ENCODE measurements at regions not wholly inside any gene's neighbourhood (a gene's known extent, or its start where the extent isn't known, plus 50 kb on each side); places are given as distances from the start of the nearest gene placed in this dataset.

DNA sequence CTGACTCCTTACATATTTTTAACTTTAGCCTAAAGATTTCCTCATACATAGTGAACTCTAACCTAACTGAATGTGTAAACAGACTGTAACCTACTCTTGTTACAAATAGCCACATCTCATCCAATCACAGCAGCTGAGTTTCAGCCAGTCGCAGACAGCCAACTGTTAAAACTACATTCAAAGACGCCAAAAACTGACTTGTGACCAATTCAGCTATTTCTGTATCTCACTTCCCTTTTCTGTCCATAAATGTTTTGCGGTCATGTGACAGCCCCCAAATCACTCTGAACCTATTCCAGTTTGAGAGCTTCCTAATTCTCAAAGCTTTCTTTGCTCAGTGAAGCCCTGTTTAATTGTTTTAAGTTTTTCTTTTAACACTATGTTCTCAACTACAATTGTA, 2731.9 kb downstream of the ARAP2 start:
- no peaks in the 10 kb centered on the region for H3K27me3 Mint-ChIP-seq
- H3K9me3 Mint-ChIP-seq (ENCODE audit: low read depth): peaks cover 10% of the 10 kb centered on the region
- ATAC-seq (no peak), DNase-seq (no peak)
- H3K4me1 Mint-ChIP-seq: no peaks in the 10 kb centered on the region
- no peak overlapping the region for H3K27ac Mint-ChIP-seq
- no peak overlapping the region for H3K4me3 Mint-ChIP-seq
- no peaks in the 10 kb centered on the region for H3K36me3 Mint-ChIP-seq
- CTCF ChIA-PET: no interaction called here

DNA sequence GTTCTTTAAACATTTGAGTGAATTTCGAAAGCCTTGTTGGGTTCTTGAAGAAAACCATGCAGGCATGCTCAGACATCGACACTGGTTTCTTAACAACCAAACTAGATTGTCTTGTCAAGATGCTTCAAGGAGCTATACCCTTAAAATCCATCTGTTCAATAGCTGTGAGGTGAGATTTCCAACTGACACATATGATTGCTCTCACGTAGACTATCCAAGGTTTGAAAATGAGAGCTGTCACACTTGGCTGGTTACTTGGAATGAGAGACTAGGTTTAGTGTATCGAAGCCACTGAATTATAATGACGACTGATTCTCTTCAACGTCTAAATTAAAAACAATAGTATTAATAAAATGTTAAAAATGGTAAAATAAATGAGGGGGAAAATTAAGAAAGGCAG, 2725.5 kb downstream of the ARAP2 start:
- Mint-ChIP-seq H3K4me3 (no peak overlapping the region), H3K27ac (no peak overlapping the region), H3K4me1 (no peaks in the 10 kb centered on the region), H3K9me3 (ENCODE audit: low read depth) (peaks cover 15% of the 10 kb centered on the region), H3K36me3 (no peaks in the 10 kb centered on the region), H3K27me3 (no peaks in the 10 kb centered on the region)
- CTCF ChIA-PET: no interaction called here
- DNase-seq (no peak), ATAC-seq (no peak)

DNA sequence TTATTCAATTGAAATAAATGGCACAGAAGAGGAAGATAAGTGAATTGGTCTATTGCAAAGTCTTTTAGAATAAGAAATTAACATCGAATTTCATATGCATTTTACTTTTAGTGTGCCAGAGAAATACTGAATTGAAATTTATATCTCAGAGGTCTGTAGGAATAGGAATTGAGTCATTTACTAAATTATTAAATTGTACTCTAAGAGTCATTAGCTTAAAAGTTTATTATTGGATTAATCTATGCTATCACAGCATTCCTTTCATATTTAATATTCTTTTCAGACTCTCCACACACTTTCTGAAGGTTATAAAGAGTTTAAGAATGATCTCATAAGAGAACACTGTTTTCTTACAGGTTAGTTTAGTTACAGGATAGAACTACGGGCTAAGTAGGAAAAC, 2711.5 kb downstream of the ARAP2 start:
- no peaks in the 10 kb centered on the region for H3K4me1 Mint-ChIP-seq
- CTCF ChIA-PET: no interaction called here
- H3K36me3 Mint-ChIP-seq: no peaks in the 10 kb centered on the region
- H3K27me3 Mint-ChIP-seq: no peaks in the 10 kb centered on the region
- no peak overlapping the region for H3K27ac Mint-ChIP-seq
- no peak overlapping the region for H3K4me3 Mint-ChIP-seq
- DNase-seq: no peak
- no peak for ATAC-seq
- H3K9me3 Mint-ChIP-seq (ENCODE audit: low read depth): peaks cover 10% of the 10 kb centered on the region

DNA sequence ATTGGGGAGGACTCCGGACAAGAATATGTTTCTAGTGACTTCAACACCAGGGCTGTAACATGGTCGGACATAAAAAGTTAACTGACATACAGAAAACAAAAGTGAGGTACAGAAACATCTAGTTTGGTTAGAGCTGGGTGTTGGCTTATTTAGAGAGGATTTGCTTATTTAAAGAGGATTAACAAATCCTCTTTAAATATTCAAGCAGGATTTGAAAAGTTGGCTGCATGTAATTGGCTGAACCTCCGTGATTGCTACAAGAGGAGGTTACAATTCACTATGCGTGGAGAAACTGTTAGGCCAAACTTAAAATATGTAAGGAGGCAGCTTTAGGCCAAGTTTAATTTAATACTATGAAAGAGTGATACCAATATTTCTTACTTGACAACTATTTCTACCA, 2707.4 kb downstream of the ARAP2 start:
- H3K9me3 Mint-ChIP-seq (ENCODE audit: low read depth): peaks cover 5% of the 10 kb centered on the region
- H3K4me1 Mint-ChIP-seq: no peaks in the 10 kb centered on the region
- H3K4me3 Mint-ChIP-seq: no peak overlapping the region
- no peaks in the 10 kb centered on the region for H3K27me3 Mint-ChIP-seq
- CTCF ChIA-PET: no interaction called here
- DNase-seq (no peak), ATAC-seq (no peak)
- no peak overlapping the region for H3K27ac Mint-ChIP-seq
- no peaks in the 10 kb centered on the region for H3K36me3 Mint-ChIP-seq

DNA sequence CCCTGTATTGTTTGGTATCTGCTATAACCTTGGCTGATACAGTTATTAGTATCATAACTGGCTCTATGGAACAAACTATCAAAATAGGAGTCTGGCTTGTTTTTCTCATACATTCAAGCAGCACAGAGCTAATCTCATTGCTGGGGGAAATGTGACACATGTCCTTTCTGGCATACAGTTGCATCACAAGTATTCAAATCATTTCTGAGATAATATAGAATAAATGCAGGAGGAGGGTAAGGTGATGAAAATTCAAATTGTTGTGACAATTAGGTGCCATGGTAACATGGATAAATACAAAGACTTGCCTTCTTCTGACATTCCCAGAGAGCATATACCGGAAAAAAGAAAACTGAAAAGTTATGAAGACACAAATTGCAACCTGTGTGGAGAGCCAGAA, 2706.8 kb downstream of the ARAP2 start:
- Mint-ChIP-seq H3K4me1 (no peaks in the 10 kb centered on the region), H3K27ac (no peak overlapping the region), H3K36me3 (no peaks in the 10 kb centered on the region), H3K9me3 (ENCODE audit: low read depth) (peaks cover 5% of the 10 kb centered on the region), H3K4me3 (no peak overlapping the region), H3K27me3 (no peaks in the 10 kb centered on the region)
- DNase-seq: no peak
- CTCF ChIA-PET: no interaction called here
- no peak for ATAC-seq

DNA sequence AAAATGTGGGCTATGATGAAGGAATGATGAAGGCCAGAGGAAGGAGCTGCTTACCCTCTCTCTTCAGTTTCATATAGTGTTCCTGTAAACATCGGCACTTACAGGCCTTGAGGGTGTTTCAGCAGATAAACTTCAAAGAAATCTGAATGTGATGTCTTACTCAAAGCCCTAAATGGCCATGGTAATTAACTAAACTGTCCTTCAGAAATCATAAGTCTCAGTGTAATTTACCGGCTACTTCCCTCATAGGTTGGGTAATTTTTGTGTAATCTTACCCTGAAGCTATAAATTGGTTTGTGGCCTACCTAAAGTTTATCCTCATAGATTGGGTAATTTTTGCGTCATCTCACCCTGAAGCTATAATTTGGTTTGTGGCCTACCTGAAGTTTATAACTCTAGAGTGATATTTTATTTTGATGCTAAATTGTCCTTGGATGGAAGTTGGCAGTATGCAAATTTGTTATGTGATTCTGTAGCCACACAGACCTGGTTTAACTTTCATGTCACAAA, 2700.3 kb downstream of the ARAP2 start:
- DNase-seq (no peak), ATAC-seq (no peak)
- H3K36me3 Mint-ChIP-seq: no peaks in the 10 kb centered on the region
- H3K4me3 Mint-ChIP-seq: no peak overlapping the region
- H3K27me3 Mint-ChIP-seq: no peaks in the 10 kb centered on the region
- no peaks in the 10 kb centered on the region for H3K4me1 Mint-ChIP-seq
- CTCF ChIA-PET: no interaction called here
- no peak overlapping the region for H3K27ac Mint-ChIP-seq
- peaks cover 6% of the 10 kb centered on the region for H3K9me3 Mint-ChIP-seq (ENCODE audit: low read depth)

DNA sequence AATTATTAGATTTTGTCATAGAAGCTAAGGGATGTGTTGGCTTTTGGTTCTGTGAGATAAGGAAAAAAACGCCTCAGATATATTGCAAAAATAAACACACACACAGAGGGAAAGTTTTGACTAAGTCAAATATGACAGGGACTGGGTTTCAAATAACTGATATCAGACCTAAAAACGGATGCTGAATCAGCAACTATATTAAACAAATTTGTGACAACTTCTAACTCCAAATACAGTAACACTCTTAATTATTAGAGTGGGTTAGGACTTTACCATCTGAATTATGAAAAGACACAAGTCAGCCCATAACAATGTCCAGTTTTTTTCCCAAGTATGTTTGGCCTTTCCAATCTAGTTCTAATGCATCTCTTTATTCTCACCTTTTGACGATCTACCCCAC, 2693.1 kb downstream of the ARAP2 start:
- no peak overlapping the region for H3K4me3 Mint-ChIP-seq
- H3K9me3 Mint-ChIP-seq (ENCODE audit: low read depth): peaks cover 28% of the 10 kb centered on the region
- no peaks in the 10 kb centered on the region for H3K27me3 Mint-ChIP-seq
- ATAC-seq: no peak
- no peaks in the 10 kb centered on the region for H3K36me3 Mint-ChIP-seq
- H3K4me1 Mint-ChIP-seq: no peaks in the 10 kb centered on the region
- CTCF ChIA-PET: no interaction called here
- no peak overlapping the region for H3K27ac Mint-ChIP-seq
- no peak for DNase-seq

DNA sequence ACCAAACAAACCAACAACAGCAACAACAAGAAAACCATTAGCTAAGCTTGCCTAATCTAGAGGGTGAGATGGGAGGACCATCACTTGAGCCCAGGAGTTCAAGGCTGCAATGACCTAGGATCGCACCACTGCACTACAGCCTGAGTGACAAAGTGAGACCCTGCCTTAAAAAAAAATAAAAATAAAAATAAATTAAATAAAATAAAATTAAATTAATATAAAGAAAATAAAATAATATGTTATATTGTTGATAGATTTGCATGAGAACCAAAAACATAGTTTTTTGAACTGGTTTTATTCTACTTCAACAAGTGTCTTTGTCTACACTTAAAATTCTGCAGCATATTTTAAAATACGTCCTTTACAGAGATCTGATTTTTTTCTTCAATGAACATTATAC, 2683.1 kb downstream of the ARAP2 start:
- Mint-ChIP-seq H3K27me3 (no peaks in the 10 kb centered on the region), H3K4me1 (no peaks in the 10 kb centered on the region), H3K27ac (no peak overlapping the region), H3K9me3 (ENCODE audit: low read depth) (no peaks in the 10 kb centered on the region), H3K4me3 (no peak overlapping the region), H3K36me3 (no peaks in the 10 kb centered on the region)
- CTCF ChIA-PET: no interaction called here
- DNase-seq (no peak), ATAC-seq (no peak)

DNA sequence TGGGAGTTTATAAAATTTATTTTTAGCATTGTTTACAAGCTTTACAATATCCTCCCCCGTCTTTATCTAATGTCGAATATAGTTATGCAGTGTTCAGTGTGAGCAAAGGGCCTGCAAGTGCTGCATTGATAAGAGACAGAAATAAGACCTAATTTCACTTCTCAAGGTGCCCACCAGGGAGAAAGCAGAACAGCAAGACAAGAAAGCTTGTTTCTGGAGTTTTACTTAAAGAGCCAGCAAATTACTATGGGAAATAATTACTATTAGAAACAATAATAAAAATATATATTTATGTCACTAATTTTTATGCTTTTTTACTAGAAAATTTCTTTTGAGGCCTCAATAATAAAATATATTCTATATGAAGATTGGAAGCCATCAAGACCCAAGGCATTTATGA, 2677.7 kb downstream of the ARAP2 start:
- H3K4me1 Mint-ChIP-seq: no peaks in the 10 kb centered on the region
- DNase-seq (no peak), ATAC-seq (no peak)
- no peaks in the 10 kb centered on the region for H3K27me3 Mint-ChIP-seq
- no peaks in the 10 kb centered on the region for H3K36me3 Mint-ChIP-seq
- CTCF ChIA-PET: no interaction called here
- no peaks in the 10 kb centered on the region for H3K9me3 Mint-ChIP-seq (ENCODE audit: low read depth)
- H3K4me3 Mint-ChIP-seq: no peak overlapping the region
- no peak overlapping the region for H3K27ac Mint-ChIP-seq

DNA sequence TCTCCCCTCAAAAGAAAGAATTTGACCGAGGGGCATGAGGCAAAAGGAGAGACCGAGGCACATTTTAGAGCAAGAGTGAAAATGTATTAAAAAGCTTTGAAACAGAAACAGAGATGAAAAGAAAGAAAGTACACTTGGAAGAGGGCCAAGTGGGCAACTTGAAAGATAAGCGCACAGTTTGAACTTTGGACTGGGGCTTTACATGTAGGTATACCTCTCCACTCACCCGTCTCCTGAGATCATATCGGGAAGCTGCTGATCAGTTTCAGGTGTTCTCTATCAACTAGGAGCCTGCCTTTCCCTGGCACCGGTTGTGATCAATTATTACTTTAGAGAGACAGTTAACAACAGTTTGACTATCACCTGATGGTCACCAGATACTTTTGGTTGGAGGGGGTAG, 2666.5 kb downstream of the ARAP2 start:
- Mint-ChIP-seq H3K4me1 (no peaks in the 10 kb centered on the region), H3K27ac (no peak overlapping the region), H3K4me3 (no peak overlapping the region), H3K27me3 (no peaks in the 10 kb centered on the region), H3K36me3 (no peaks in the 10 kb centered on the region), H3K9me3 (ENCODE audit: low read depth) (peaks cover 4% of the 10 kb centered on the region)
- CTCF ChIA-PET: no interaction called here
- ATAC-seq (no peak), DNase-seq (no peak)

DNA sequence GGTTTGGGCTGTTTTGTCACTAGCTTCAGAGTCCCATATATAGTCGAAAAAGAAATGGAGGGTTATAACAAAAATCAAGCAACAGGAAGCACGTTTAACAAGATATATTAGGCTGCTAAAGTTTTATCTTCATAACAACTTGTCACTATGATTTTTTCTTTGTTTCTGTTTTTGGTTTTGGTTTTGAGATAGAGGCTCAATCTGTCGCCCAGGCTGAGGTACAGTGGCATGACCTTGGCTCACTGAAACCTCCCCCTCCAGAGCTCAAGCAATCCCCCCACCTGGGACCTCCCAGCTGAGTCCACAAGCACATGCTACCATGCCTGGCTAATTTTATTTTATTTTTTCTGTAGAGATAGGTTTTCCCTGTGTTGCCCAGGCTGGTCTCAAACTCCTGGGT, 2664.4 kb downstream of the ARAP2 start:
- DNase-seq: no peak
- no peaks in the 10 kb centered on the region for H3K27me3 Mint-ChIP-seq
- H3K9me3 Mint-ChIP-seq (ENCODE audit: low read depth): peaks cover 4% of the 10 kb centered on the region
- H3K4me3 Mint-ChIP-seq: no peak overlapping the region
- H3K36me3 Mint-ChIP-seq: no peaks in the 10 kb centered on the region
- CTCF ChIA-PET: no interaction called here
- no peak for ATAC-seq
- no peak overlapping the region for H3K27ac Mint-ChIP-seq
- H3K4me1 Mint-ChIP-seq: no peaks in the 10 kb centered on the region

DNA sequence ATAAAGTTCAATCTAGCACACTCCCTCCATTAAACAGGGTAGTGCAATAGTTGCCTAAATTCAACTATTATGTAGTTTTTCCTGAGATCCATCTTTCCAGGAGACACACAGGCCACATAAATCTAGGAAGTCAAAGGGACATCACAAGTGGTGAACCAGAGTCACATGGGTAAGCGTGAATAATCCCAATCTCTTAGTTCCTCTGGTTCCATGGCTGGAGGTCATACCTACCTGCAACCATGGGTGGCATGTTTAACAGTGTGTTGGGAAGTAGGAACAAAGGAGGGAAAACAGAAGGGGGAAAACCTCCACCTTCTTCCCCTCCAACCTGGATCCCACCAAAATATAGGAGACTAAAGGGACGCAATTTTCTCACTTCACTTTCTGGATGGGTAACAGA, 2651.6 kb downstream of the ARAP2 start:
- no peak overlapping the region for H3K4me3 Mint-ChIP-seq
- DNase-seq: no peak
- CTCF ChIA-PET: no interaction called here
- peaks cover 5% of the 10 kb centered on the region for H3K9me3 Mint-ChIP-seq (ENCODE audit: low read depth)
- no peak overlapping the region for H3K27ac Mint-ChIP-seq
- no peaks in the 10 kb centered on the region for H3K4me1 Mint-ChIP-seq
- H3K27me3 Mint-ChIP-seq: no peaks in the 10 kb centered on the region
- H3K36me3 Mint-ChIP-seq: no peaks in the 10 kb centered on the region
- ATAC-seq: no peak

DNA sequence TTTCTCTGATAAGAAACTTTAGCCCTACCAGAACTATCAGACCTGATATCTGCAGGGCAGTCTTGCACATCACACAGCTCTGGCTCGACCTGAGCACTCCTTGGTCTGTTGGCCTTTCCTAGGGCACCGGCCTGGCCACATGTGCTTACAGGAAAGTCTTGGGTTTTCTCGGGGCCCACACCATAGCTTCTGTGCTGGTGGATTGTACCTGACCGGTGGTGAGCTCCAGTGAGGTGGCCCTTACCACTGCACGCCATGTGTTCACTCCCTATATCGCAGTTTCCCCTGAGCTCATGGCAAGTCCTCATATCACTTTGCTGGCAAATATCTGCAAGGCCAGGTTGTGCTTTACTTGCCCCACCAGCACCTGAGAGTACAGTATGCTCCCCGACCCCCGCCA, 2637.4 kb downstream of the ARAP2 start:
- ATAC-seq (no peak), DNase-seq (no peak)
- Mint-ChIP-seq H3K4me3 (no peak overlapping the region), H3K36me3 (no peaks in the 10 kb centered on the region), H3K4me1 (no peaks in the 10 kb centered on the region), H3K27ac (no peak overlapping the region), H3K9me3 (ENCODE audit: low read depth) (peaks cover 6% of the 10 kb centered on the region), H3K27me3 (no peaks in the 10 kb centered on the region)
- CTCF ChIA-PET: no interaction called here

DNA sequence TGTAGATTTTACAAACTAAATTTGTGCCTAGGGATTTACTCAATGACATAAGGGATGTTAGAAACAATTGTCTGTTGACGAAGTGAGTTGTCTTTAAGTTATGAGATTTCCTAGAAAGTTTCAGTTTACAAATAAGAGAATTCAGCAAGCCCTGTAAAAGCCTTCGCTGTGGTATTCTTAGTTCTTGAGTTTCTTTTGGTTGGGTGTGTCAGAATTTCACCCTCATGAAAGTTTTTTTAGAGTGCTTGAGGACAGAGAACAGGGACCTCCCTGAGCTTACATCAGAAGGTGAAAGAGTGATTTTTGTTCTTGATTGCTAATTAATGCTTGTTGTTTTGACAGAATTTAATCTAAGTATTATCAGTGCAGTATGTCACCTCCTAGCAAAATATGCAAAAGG, 2628.2 kb downstream of the ARAP2 start:
- H3K27ac Mint-ChIP-seq: no peak overlapping the region
- peaks cover 8% of the 10 kb centered on the region for H3K9me3 Mint-ChIP-seq (ENCODE audit: low read depth)
- CTCF ChIA-PET: no interaction called here

DNA sequence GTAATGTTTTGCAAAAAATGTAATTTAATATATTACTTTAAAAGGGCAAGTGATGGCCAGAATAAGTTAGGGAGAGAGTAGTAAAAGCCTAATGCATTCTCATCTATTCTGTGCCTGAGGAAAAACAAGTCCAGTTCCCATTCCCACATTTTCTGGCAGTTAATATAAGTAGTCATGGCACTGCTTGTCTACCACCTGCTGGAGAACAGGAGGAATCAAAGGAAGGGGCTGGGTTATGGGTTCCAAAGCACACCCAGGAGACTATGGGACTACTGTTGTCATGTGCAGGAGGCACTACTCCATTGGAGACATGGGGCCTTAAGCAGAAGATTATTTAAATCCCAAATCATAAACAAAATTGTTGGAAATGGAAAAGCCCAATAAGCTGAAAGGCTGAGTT, 2618.6 kb downstream of the ARAP2 start:
- ATAC-seq (no peak), DNase-seq (no peak)
- Mint-ChIP-seq H3K27me3 (no peaks in the 10 kb centered on the region), H3K4me1 (no peaks in the 10 kb centered on the region), H3K27ac (no peak overlapping the region), H3K9me3 (ENCODE audit: low read depth) (peaks cover 7% of the 10 kb centered on the region), H3K4me3 (no peak overlapping the region), H3K36me3 (no peaks in the 10 kb centered on the region)
- CTCF ChIA-PET: no interaction called here

More for the DNA sequence above, 2628.2 kb downstream of the ARAP2 start:
- ATAC-seq (no peak), DNase-seq (no peak)
- H3K4me1 Mint-ChIP-seq: no peaks in the 10 kb centered on the region
- no peaks in the 10 kb centered on the region for H3K36me3 Mint-ChIP-seq
- H3K4me3 Mint-ChIP-seq: no peak overlapping the region
- no peaks in the 10 kb centered on the region for H3K27me3 Mint-ChIP-seq
